HepG2 (cell line): ENCODE measurements at regions not wholly inside any gene's neighbourhood (a gene's known extent, or its start where the extent isn't known, plus 50 kb on each side); places are given as distances from the start of the nearest gene placed in this dataset.

Source experiments
- ATAC-seq: fragments of 200-7000 bp; cut with Tn5 transposase; 3 replicates; pipeline ENCODE4 v1.9.1; 2020; ENCODE audit warnings: mild to moderate bottlenecking, moderate library complexity
- BruUV-seq: library from RNA; stranded (reverse); fragments of 400-500 nt; replicated peaks from 2 replicates; lab custom pipeline; 2021; lab: Mats Ljungman, UMichigan
- CTCF ChIA-PET: fragments of 300-600 bp; formaldehyde crosslinking; extraction: SDS; loops from one replicate; lab custom pipeline; 2021; ENCODE audit warnings: low total read pairs, inconsistent platforms, low intra/inter-chr PET ratio; lab: Yijun Ruan, JAX
- POLR2A ChIA-PET: fragments of 350-600 bp; sonication (Branson Sonifier 250); formaldehyde crosslinking; loops from one replicate; lab custom pipeline; 2020; ENCODE audit warnings: antibody characterized with exemption, inconsistent platforms; lab: Yijun Ruan, JAX
- DNase-seq: peaks from one replicate; pipeline ENCODE4 v3.0.0-alpha.2; 2015; ENCODE audit warnings: low spot score
- FAIRE-seq: peaks from 3 replicates; lab custom pipeline; 2011; peaks lifted over from hg19 to GRCh38; lab: Jason Lieb, UNC
- H2AFZ ChIP-seq: one replicate; pipeline ENCODE4 v1.6.1; 2011; ENCODE audit warnings: low read length, inconsistent platforms
- H3K27ac ChIP-seq: fragments of 300-600 bp; 3 replicates; pipeline ENCODE4 v1.8.0; 2011; ENCODE audit warnings: mixed run types, mild to moderate bottlenecking, mixed read lengths, low read length, inconsistent platforms; ENCODE audit not compliant: insufficient read depth; ENCODE audit errors: extremely low read length
- H3K27me3 ChIP-seq, 2 experiments: fragments of 200-600 bp in 1 of 2; 2 replicates in 1 of 2; 3 replicates in 1 of 2; pipeline versions ENCODE4 v1.6.0 to v1.8.0; 2011; ENCODE audit warnings: low read length in 2 of 2, mild to moderate bottlenecking in 2 of 2, moderate library complexity in 2 of 2, inconsistent platforms in 1 of 2; ENCODE audit not compliant: insufficient read depth in 2 of 2, control insufficient read depth in 1 of 2
- H3K36me3 ChIP-seq, 2 experiments: fragments of 200-600 bp in 1 of 2; replicated peaks in 1 of 2; 2 replicates in 1 of 2; 3 replicates in 1 of 2; pipeline versions ENCODE4 v1.5.1 to v1.8.0; 2011; ENCODE audit warnings: low read length in 2 of 2, inconsistent platforms in 1 of 2; ENCODE audit not compliant: insufficient read depth in 2 of 2, control insufficient read depth in 1 of 2
- H3K4me1 ChIP-seq: 2 replicates; pipeline ENCODE4 v1.5.1; 2012; ENCODE audit warnings: low read length, inconsistent platforms; ENCODE audit not compliant: insufficient read depth
- H3K4me2 ChIP-seq: 2 replicates; pipeline ENCODE4 v1.6.0; 2011; ENCODE audit warnings: low read depth, low read length, inconsistent platforms
- H3K4me3 ChIP-seq, 3 experiments: fragments of 200-600 bp in 1 of 3; sonication (generic), shearing (Covaris generic) in 1 of 3; replicated peaks in 1 of 3; 2 replicates each; pipeline ENCODE4 v1.5.1; 2011 to 2016; ENCODE audit warnings: low read length in 3 of 3, inconsistent platforms in 2 of 3, low read depth in 2 of 3, mild to moderate bottlenecking in 2 of 3, control low read depth in 1 of 3, mixed read lengths in 1 of 3; ENCODE audit not compliant: insufficient read depth in 1 of 3
- H3K79me2 ChIP-seq: one replicate; pipeline ENCODE4 v1.6.1; 2011; ENCODE audit warnings: low read length, inconsistent platforms; ENCODE audit not compliant: insufficient read depth
- H3K9ac ChIP-seq: 2 replicates; pipeline ENCODE4 v1.6.0; 2011; ENCODE audit warnings: mild to moderate bottlenecking, low read depth, low read length, inconsistent platforms; ENCODE audit not compliant: insufficient read depth
- H3K9me3 ChIP-seq: 2 replicates; pipeline ENCODE4 v1.5.1; 2012; ENCODE audit warnings: mild to moderate bottlenecking, low read length
- H4K20me1 ChIP-seq: 2 replicates; pipeline ENCODE4 v1.6.0; 2011; ENCODE audit warnings: inconsistent platforms, mild to moderate bottlenecking, low read length, moderate library complexity; ENCODE audit not compliant: insufficient read depth
- CEBPB ChIP-seq: IDR thresholded peaks from 2 replicates; pipeline ENCODE4 v1.6.1; 2011; ENCODE audit warnings: low read depth, low read length, improper control_type of control experiment, borderline replicate concordance
- CEBPG ChIP-seq: IDR thresholded peaks from 2 replicates; pipeline ENCODE4 v1.6.1; 2016
- HMG20B ChIP-seq: conservative IDR thresholded peaks from 2 replicates; pipeline ENCODE4 v1.6.1; 2016; ENCODE audit warnings: missing genetic modification reagents, missing compliant biosample characterization
- HOXA5 ChIP-seq: sonication (generic); formaldehyde crosslinking; IDR thresholded peaks from 2 replicates; pipeline ENCODE4 v1.4.0; 2020; ENCODE audit warnings: missing genetic modification reagents
- TBL1XR1 ChIP-seq: fragments of 150-350 bp; IDR thresholded peaks from 2 replicates; pipeline ENCODE4 v1.6.1; 2014; ENCODE audit warnings: borderline replicate concordance, low read length; ENCODE audit not compliant: partially characterized antibody
- ZNF3 ChIP-seq: IDR thresholded peaks from 2 replicates; pipeline ENCODE4 v1.7.0; 2017; ENCODE audit warnings: inconsistent platforms
- WGBS: methylation state at CpG from one replicate; pipeline ENCODE4 v1.1.6; 2017; ENCODE audit warnings: low lambda C conversion rate; 5-methylcytosine and 5-hydroxymethylcytosine counted together
- in situ Hi-C: cut with HindIII; loops from 2 replicates; pipeline ENCODE4 v1.10.0; 2017; ENCODE audit warnings: low pct_unique_long_range_greater_than_20kb; ENCODE audit not compliant: extremely low pct_ligation_motif_present
- intact Hi-C: fragments of 100-400 bp; cut with micrococcal nuclease; formaldehyde crosslinking; loops from one replicate; pipeline ENCODE4 v1.10.0; 2022; ENCODE audit not compliant: unreplicated experiment
- TF ChIP-seq, protein P1 (sequence below): sonication (generic); formaldehyde crosslinking; IDR thresholded peaks from 2 replicates; pipeline ENCODE4 v1.5.0; 2020; ENCODE audit warnings: mild to moderate bottlenecking, missing genetic modification reagents, moderate library complexity

DNA sequence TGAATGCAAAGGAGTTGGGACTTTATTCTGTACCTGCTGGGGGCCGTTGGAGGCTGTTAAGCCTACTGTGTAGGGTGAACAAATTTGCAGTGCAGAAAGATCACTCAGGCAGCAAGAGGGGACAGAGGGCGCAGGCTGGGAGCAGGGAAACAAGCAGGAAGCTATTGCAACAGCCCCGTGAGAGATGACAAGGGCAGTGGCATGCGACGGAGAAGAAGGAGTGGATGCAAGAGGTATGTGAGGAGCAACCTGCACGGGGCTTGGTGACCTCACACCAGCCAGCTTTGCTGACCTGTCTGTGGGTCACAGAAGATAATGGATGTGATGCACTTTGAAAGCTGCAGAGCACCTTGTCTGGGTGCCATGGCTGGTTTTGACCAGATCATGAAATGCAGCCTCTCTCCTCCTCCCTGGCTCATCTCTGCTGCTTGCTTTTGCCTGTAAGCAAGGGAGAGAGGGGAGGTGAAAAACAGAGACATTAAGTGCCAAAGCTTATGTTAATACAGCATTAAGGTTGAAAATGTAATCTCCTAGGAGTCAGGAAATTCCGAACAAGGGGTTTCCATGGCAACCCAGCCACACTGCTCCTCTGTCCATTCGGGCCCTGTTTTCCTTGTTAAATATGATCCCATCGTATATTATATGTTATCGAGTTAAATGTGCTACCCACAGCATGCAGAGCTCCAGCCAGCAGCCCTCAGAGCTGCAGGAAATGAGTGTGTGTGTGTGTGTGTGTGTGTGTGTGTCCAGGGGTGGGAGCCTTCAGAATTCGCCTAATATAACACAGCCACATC, 314.3 kb upstream of the ZMIZ1 start:
- peak; percentile 37; the same call in 2 of the 3 replicates for ATAC-seq
- in situ Hi-C loops, result no loop called here
- no peak for FAIRE-seq
- no peaks in the 10 kb centered on the region for H4K20me1 ChIP-seq
- CTCF ChIA-PET, result no interaction called here
- no peaks in the 10 kb centered on the region for H3K9me3 ChIP-seq
- H2AFZ ChIP-seq, result no peak overlapping the region
- BruUV-seq, result no TSS peak
- POLR2A ChIA-PET, result interaction anchor here (1.6 kb wide), 2 partner anchors 9 to 21 kb away, joined by 3 to 4 read pairs; no protein-coding TSS in a partner anchor
- no peaks in the 10 kb centered on the region for H3K79me2 ChIP-seq
- DNase-seq, result peak; percentile 52
- TF ChIP-seq HMG20B (no peak), CEBPB (peak; percentile 66; the same call in 1 of the 2 replicates), HOXA5 (CRISPR knock-in tag) (no peak), ZNF3 (CRISPR knock-in tag) (no peak), CEBPG (peak; percentile 62; the same call in 1 of the 2 replicates), TBL1XR1 (no peak)
- TF ChIP-seq, protein P1, sequence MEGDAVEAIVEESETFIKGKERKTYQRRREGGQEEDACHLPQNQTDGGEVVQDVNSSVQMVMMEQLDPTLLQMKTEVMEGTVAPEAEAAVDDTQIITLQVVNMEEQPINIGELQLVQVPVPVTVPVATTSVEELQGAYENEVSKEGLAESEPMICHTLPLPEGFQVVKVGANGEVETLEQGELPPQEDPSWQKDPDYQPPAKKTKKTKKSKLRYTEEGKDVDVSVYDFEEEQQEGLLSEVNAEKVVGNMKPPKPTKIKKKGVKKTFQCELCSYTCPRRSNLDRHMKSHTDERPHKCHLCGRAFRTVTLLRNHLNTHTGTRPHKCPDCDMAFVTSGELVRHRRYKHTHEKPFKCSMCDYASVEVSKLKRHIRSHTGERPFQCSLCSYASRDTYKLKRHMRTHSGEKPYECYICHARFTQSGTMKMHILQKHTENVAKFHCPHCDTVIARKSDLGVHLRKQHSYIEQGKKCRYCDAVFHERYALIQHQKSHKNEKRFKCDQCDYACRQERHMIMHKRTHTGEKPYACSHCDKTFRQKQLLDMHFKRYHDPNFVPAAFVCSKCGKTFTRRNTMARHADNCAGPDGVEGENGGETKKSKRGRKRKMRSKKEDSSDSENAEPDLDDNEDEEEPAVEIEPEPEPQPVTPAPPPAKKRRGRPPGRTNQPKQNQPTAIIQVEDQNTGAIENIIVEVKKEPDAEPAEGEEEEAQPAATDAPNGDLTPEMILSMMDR (CRISPR knock-in tag), result peak; percentile 10; the same call in 1 of the 2 replicates
- WGBS, result 31% methylated on average over 11 of the region's 11 CpGs
- H3K36me3 ChIP-seq, result no peaks in the 10 kb centered on the region
- H3K4me1 ChIP-seq, result peaks cover 34% of the 10 kb centered on the region
- H3K9ac ChIP-seq, result no peak overlapping the region
- no peak overlapping the region for H3K27ac ChIP-seq
- no peak overlapping the region for H3K4me3 ChIP-seq
- intact Hi-C loops, result no loop called here
- no peak overlapping the region for H3K4me2 ChIP-seq
- peaks cover 0 to 6% of the 10 kb centered on the region in 2 experiments; a peak in 1 of 5 replicates for H3K27me3 ChIP-seq
